DND-41 (cell line): ENCODE measurements at regions not wholly inside any gene's neighbourhood (a gene's known extent, or its start where the extent isn't known, plus 50 kb on each side); places are given as distances from the start of the nearest gene placed in this dataset.

ENCODE experiments used
- CTCF ChIP-seq: IDR thresholded peaks from 2 replicates; pipeline ENCODE4 v1.5.1; 2012; ENCODE audit warnings: borderline replicate concordance, low read length, moderate library complexity, mild to moderate bottlenecking; ENCODE audit not compliant: poor library complexity, severe bottlenecking; ENCODE audit errors: extremely low read depth
- EZH2 ChIP-seq: IDR thresholded peaks from 3 replicates; pipeline ENCODE4 v1.6.1; 2012; ENCODE audit warnings: borderline replicate concordance, low read depth, mild to moderate bottlenecking, moderate library complexity, low read length, inconsistent platforms; ENCODE audit not compliant: severe bottlenecking

- TF ChIP-seq EZH2 (no peak), CTCF (no peak)
These were observed 472.2 kb downstream of the C12orf50 start for GRCh38 chr12:87556985-87557384.
